HEK293T (cell line): ENCODE measurements at regions not wholly inside any gene's neighbourhood (a gene's known extent, or its start where the extent isn't known, plus 50 kb on each side); places are given as distances from the start of the nearest gene placed in this dataset.

Experiments used
- BHLHE40 ChIP-seq: fragments of 450-650 bp; IDR thresholded peaks from 2 replicates; pipeline ENCODE4 v1.6.1; 2016; ENCODE audit warnings: mild to moderate bottlenecking, moderate library complexity, borderline replicate concordance
- CTBP1 ChIP-seq: fragments of 450-650 bp; IDR thresholded peaks from 2 replicates; pipeline ENCODE4 v1.6.1; 2016; ENCODE audit warnings: borderline replicate concordance
- ELF4 ChIP-seq: fragments of 450-650 bp; IDR thresholded peaks from 2 replicates; pipeline ENCODE4 v1.6.1; 2017; ENCODE audit warnings: antibody characterized with exemption
- FOXA1 ChIP-seq: fragments of 450-650 bp; IDR thresholded peaks from 2 replicates; pipeline ENCODE4 v1.6.1; 2016; ENCODE audit warnings: mild to moderate bottlenecking
- FOXK2 ChIP-seq: fragments of 450-650 bp; IDR thresholded peaks from 2 replicates; pipeline ENCODE4 v1.6.1; 2016; ENCODE audit warnings: mild to moderate bottlenecking
- FOXM1 ChIP-seq: fragments of 450-650 bp; IDR thresholded peaks from 2 replicates; pipeline ENCODE4 v1.6.1; 2017; ENCODE audit warnings: mild to moderate bottlenecking, borderline replicate concordance
- HDGF ChIP-seq: fragments of 450-650 bp; IDR thresholded peaks from 2 replicates; pipeline ENCODE4 v1.6.1; 2017; ENCODE audit warnings: antibody characterized with exemption, borderline replicate concordance
- L3MBTL2 ChIP-seq: fragments of 450-650 bp; conservative IDR thresholded peaks from 2 replicates; pipeline ENCODE4 v1.6.1; 2016; ENCODE audit warnings: mild to moderate bottlenecking
- SP1 ChIP-seq: fragments of 450-650 bp; IDR thresholded peaks from 2 replicates; pipeline ENCODE4 v1.6.1; 2017
- SUZ12 ChIP-seq: fragments of 450-650 bp; IDR thresholded peaks from 2 replicates; pipeline ENCODE4 v1.6.1; 2016; ENCODE audit warnings: mild to moderate bottlenecking
- TARDBP ChIP-seq: fragments of 450-650 bp; IDR thresholded peaks from 2 replicates; pipeline ENCODE4 v1.6.1; 2016
- ZNF384 ChIP-seq: fragments of 450-650 bp; IDR thresholded peaks from 2 replicates; pipeline ENCODE4 v1.6.1; 2016
- TF ChIP-seq, protein P1 (sequence below): fragments of 450-650 bp; IDR thresholded peaks from 2 replicates; pipeline ENCODE4 v1.6.1; 2016

DNA sequence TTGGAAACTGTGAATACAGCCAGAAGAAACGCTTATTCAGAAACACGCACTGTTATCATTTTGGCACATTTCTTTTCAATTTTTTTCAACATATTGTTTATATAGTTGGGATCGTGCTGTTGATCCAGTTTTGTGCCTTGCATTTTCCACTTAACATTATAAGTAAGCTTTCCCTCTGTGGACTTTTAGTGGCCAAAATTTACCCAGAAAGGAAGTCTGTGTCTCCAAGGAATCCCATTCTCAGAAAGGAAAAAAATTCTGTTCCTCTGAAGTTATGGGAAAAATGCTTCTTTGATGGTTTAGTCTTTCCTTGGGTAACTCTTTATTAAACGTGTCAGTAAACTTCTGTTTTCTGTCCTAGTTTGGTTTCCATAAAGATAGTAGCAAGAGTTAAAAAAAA is 280.0 kb downstream of the REEP3 start:
- TF ChIP-seq BHLHE40 (no peak), FOXA1 (no peak), ZNF384 (no peak), SUZ12 (no peak), SP1 (no peak), FOXK2 (no peak), HDGF (no peak), ELF4 (no peak), CTBP1 (no peak), FOXM1 (no peak), TARDBP (no peak), L3MBTL2 (no peak)
- TF ChIP-seq, protein P1, sequence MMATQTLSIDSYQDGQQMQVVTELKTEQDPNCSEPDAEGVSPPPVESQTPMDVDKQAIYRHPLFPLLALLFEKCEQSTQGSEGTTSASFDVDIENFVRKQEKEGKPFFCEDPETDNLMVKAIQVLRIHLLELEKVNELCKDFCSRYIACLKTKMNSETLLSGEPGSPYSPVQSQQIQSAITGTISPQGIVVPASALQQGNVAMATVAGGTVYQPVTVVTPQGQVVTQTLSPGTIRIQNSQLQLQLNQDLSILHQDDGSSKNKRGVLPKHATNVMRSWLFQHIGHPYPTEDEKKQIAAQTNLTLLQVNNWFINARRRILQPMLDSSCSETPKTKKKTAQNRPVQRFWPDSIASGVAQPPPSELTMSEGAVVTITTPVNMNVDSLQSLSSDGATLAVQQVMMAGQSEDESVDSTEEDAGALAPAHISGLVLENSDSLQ = no peak
